Tibial nerve (tissue), 4 donors: ENCODE measurements at regions not wholly inside any gene's neighbourhood (a gene's known extent, or its start where the extent isn't known, plus 50 kb on each side); places are given as distances from the start of the nearest gene placed in this dataset.

Experiments used
- DNase-seq, 2 donors: peaks; one replicate each; pipeline ENCODE4 v3.0.0-alpha.2; 2019; ENCODE audit warnings: low spot score in 2 of 2
- H3K27ac ChIP-seq, 4 donors: fragments of 200-600 bp; sonication (generic) in 3 of 4; one replicate each; pipeline ENCODE4 v1.5.1; 2017 to 2019; ENCODE audit warnings: mild to moderate bottlenecking in 1 of 4
- H3K27me3 ChIP-seq, 2 donors: fragments of 200-600 bp; sonication (generic) in 1 of 2; one replicate each; pipeline versions ENCODE4 v1.5.1 to v1.6.0; 2017 to 2019
- H3K36me3 ChIP-seq, 3 donors: fragments of 200-600 bp; sonication (generic); one replicate each; pipeline ENCODE4 v1.5.1; 2018 to 2019
- H3K4me1 ChIP-seq, 4 donors: fragments of 200-600 bp; sonication (generic) in 3 of 4; one replicate each; pipeline ENCODE4 v1.5.1; 2017 to 2019
- H3K4me3 ChIP-seq, 4 donors: fragments of 200-600 bp; sonication (generic) in 3 of 4; one replicate each; pipeline ENCODE4 v1.5.1; 2017 to 2019; ENCODE audit warnings: mild to moderate bottlenecking in 1 of 4, moderate library complexity in 1 of 4
- H3K9me3 ChIP-seq, 4 donors: fragments of 200-600 bp; sonication (generic) in 3 of 4; one replicate each; pipeline ENCODE4 v1.5.1; 2017 to 2019
- EP300 ChIP-seq, 2 donors: sonication (generic); formaldehyde crosslinking; IDR thresholded peaks; one replicate each; pipeline ENCODE4 v1.6.1; 2017; ENCODE audit warnings: antibody characterized with exemption in 2 of 2, mild to moderate bottlenecking in 1 of 2
- POLR2A ChIP-seq, 2 donors: fragments of 450-650 bp; IDR thresholded peaks; one replicate each; pipeline ENCODE4 v1.6.1; 2017; ENCODE audit warnings: antibody characterized with exemption in 2 of 2, mild to moderate bottlenecking in 2 of 2, moderate library complexity in 2 of 2
- WGBS, 2 donors: methylation state at CpG; one replicate each; pipeline ENCODE4 v1.1.5; 2018; 5-methylcytosine and 5-hydroxymethylcytosine counted together
- TF ChIP-seq, protein P1 (sequence below), 5 experiments: fragments of 200-600 bp in 3 of 5; fragments of 450-650 bp in 2 of 5; sonication (generic) in 3 of 5; IDR thresholded peaks; one replicate each; pipeline ENCODE4 v1.5.1; 2016 to 2019; ENCODE audit warnings: antibody characterized with exemption in 5 of 5, mild to moderate bottlenecking in 3 of 5, moderate library complexity in 2 of 5

GRCh38 chr4:136438645-136439044 lies 1093.6 kb downstream of the PCDH18 start:
- Histone ChIP-seq H3K4me1 (no peaks in the 10 kb centered on the region), H3K4me3 (no peak overlapping the region), H3K36me3 (no peaks in the 10 kb centered on the region), H3K27ac (no peak overlapping the region), H3K27me3 (no peaks in the 10 kb centered on the region), H3K9me3 (no peaks in the 10 kb centered on the region)
- no peak for DNase-seq
- TF ChIP-seq EP300 (IDR thresholded peaks at IDR 0.05) (no peak), POLR2A (IDR thresholded peaks at IDR 0.05) (no peak)
- TF ChIP-seq, protein P1, sequence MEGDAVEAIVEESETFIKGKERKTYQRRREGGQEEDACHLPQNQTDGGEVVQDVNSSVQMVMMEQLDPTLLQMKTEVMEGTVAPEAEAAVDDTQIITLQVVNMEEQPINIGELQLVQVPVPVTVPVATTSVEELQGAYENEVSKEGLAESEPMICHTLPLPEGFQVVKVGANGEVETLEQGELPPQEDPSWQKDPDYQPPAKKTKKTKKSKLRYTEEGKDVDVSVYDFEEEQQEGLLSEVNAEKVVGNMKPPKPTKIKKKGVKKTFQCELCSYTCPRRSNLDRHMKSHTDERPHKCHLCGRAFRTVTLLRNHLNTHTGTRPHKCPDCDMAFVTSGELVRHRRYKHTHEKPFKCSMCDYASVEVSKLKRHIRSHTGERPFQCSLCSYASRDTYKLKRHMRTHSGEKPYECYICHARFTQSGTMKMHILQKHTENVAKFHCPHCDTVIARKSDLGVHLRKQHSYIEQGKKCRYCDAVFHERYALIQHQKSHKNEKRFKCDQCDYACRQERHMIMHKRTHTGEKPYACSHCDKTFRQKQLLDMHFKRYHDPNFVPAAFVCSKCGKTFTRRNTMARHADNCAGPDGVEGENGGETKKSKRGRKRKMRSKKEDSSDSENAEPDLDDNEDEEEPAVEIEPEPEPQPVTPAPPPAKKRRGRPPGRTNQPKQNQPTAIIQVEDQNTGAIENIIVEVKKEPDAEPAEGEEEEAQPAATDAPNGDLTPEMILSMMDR (IDR thresholded peaks at IDR 0.05), result no peak

DNA sequence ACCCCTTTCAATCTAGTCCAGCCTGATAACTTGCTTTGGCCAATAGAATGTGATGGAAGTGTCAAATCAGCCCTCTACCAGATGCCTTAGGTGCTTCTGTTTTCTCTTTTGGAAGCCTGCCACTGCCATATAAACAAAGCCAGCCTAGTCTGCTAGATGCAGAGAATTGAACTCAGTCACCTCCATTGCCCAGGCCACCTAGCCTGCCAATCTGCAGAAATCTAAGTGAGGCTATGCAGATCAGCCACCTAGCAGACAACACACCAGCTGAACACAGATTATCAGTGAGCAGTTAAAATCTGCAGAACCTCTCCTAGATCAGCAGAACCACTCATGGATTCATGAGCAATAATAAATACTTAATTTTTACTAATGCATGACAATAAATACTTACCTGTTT lies 1108.2 kb downstream of the PCDH18 start:
- Histone ChIP-seq H3K27me3 (no peaks in the 10 kb centered on the region), H3K36me3 (no peaks in the 10 kb centered on the region), H3K4me1 (no peaks in the 10 kb centered on the region), H3K27ac (no peak overlapping the region), H3K9me3 (no peaks in the 10 kb centered on the region), H3K4me3 (no peak overlapping the region)
- no peak for DNase-seq
- TF ChIP-seq POLR2A (IDR thresholded peaks at IDR 0.05) (no peak), EP300 (IDR thresholded peaks at IDR 0.05) (no peak)
- TF ChIP-seq, protein P1 (IDR thresholded peaks at IDR 0.05), result no peak

GRCh38 chr4:136414981-136415380 lies 1117.3 kb downstream of the PCDH18 start:
- Histone ChIP-seq H3K27ac (no peak overlapping the region), H3K4me3 (no peak overlapping the region), H3K27me3 (no peaks in the 10 kb centered on the region), H3K9me3 (no peaks in the 10 kb centered on the region), H3K4me1 (no peaks in the 10 kb centered on the region), H3K36me3 (no peaks in the 10 kb centered on the region)
- no peak for DNase-seq
- TF ChIP-seq, protein P1 (IDR thresholded peaks at IDR 0.05), result no peak
- TF ChIP-seq EP300 (IDR thresholded peaks at IDR 0.05), result no peak
- TF ChIP-seq POLR2A (IDR thresholded peaks at IDR 0.05), result no peak

DNA sequence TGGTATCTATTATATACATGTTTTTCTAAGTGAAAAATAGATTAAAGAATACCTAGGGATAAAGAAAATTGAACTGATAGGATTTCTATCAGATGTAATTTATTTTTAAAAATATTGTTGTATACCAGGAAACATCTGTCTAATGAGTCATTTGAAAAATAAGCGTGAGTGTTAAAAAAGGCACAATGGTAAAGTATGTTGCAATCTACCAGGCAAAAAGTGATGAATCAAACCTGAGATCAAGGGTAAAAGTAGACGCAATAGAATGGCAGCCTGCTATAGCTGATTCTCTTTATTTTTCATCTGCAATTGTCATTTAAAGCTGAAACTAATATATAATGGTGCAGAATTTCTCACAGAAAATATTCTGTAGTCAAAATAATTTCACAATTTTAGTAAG lies 1119.6 kb downstream of the PCDH18 start:
- no peaks in the 10 kb centered on the region for H3K27me3 ChIP-seq
- H3K4me1 ChIP-seq, result no peaks in the 10 kb centered on the region
- H3K27ac ChIP-seq, result no peak overlapping the region
- no peak for TF ChIP-seq POLR2A (IDR thresholded peaks at IDR 0.05)
- TF ChIP-seq EP300 (IDR thresholded peaks at IDR 0.05), result no peak
- TF ChIP-seq, protein P1 (IDR thresholded peaks at IDR 0.05), result no peak
- H3K36me3 ChIP-seq, result no peaks in the 10 kb centered on the region
- no peaks in the 10 kb centered on the region for H3K9me3 ChIP-seq
- WGBS, 2 donors, result 73 to 85% methylated on average over 2 of the region's 2 CpGs
- DNase-seq, result no peak
- H3K4me3 ChIP-seq, result no peak overlapping the region

DNA sequence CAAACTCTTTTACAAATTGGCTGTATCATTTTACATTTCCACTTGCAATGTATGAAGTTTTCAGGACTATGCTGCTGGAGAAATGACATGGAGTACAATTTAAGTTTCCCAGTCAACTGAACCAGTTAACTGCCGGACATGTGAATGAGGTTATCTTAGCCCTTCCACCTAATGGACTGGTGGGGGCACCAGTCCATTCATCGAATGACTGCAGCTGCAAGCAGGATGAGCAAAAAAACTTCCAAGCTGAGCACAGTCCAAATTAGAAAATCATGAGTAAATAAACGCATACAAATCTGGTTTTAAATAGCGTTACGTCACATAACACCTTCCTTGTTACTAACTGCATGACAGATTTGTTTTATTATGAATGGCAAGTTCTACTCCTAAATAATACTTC lies 1131.5 kb downstream of the PCDH18 start:
- Histone ChIP-seq H3K4me1 (no peaks in the 10 kb centered on the region), H3K27me3 (no peaks in the 10 kb centered on the region), H3K4me3 (no peak overlapping the region), H3K36me3 (no peaks in the 10 kb centered on the region), H3K9me3 (no peaks in the 10 kb centered on the region), H3K27ac (no peak overlapping the region)
- TF ChIP-seq EP300 (IDR thresholded peaks at IDR 0.05) (no peak), POLR2A (IDR thresholded peaks at IDR 0.05) (no peak)
- TF ChIP-seq, protein P1 (IDR thresholded peaks at IDR 0.05), result no peak
- 73 to 81% methylated on average over 5 of the region's 5 CpGs for WGBS, 2 donors
- DNase-seq, result no peak
